ENCODE measurements at regions not wholly inside any gene's neighbourhood (a gene's known extent, or its start where the extent isn't known, plus 50 kb on each side); places are given as distances from the start of the nearest gene placed in this dataset.

GRCh38 chr13:105329359-105329758 lies 1206.1 kb downstream of the EFNB2 start:
- no peak overlapping the region for H3K4me3 ChIP-seq (ENCODE audit: low read depth in 1 of 2, low read length in 1 of 2)
- H3K27ac ChIP-seq, result no peak overlapping the region
- no peak for TF ChIP-seq CTCF (IDR thresholded peaks at IDR 0.05)
- no peaks in the 10 kb centered on the region for H3K9me3 ChIP-seq
- no peaks in the 10 kb centered on the region for H3K36me3 ChIP-seq
- H3K27me3 ChIP-seq, result no peaks in the 10 kb centered on the region
- H3K4me1 ChIP-seq (ENCODE audit: control insufficient read depth in 1 of 2, insufficient read depth in 1 of 2, low read depth in 1 of 2, low read length in 1 of 2), result no peaks in the 10 kb centered on the region

- no peaks in the 10 kb centered on the region for H3K36me3 ChIP-seq
- H3K4me3 ChIP-seq (ENCODE audit: low read depth in 1 of 2, low read length in 1 of 2), result no peak overlapping the region
Measured at GRCh38 chr13:105328212-105328611, 1207.2 kb downstream of the EFNB2 start.

GRCh38 chr13:105327581-105328126 lies 1207.8 kb downstream of the EFNB2 start:
- H3K27me3 ChIP-seq, result no peaks in the 10 kb centered on the region
- H3K4me1 ChIP-seq (ENCODE audit: control insufficient read depth in 1 of 2, insufficient read depth in 1 of 2, low read depth in 1 of 2, low read length in 1 of 2), result no peaks in the 10 kb centered on the region
- H3K4me3 ChIP-seq (ENCODE audit: low read depth in 1 of 2, low read length in 1 of 2), result no peak overlapping the region
- TF ChIP-seq CTCF (IDR thresholded peaks at IDR 0.05), result no peak
- H3K27ac ChIP-seq, result no peak overlapping the region
- no peaks in the 10 kb centered on the region for H3K36me3 ChIP-seq
- H3K9me3 ChIP-seq, result no peaks in the 10 kb centered on the region

More at GRCh38 chr13:105328212-105328611, 1207.2 kb downstream of the EFNB2 start:
- TF ChIP-seq CTCF (IDR thresholded peaks at IDR 0.05), result no peak
- H3K9me3 ChIP-seq, result no peaks in the 10 kb centered on the region
- no peaks in the 10 kb centered on the region for H3K4me1 ChIP-seq (ENCODE audit: control insufficient read depth in 1 of 2, insufficient read depth in 1 of 2, low read depth in 1 of 2, low read length in 1 of 2)
- H3K27ac ChIP-seq, result no peak overlapping the region
- no peaks in the 10 kb centered on the region for H3K27me3 ChIP-seq

- H3K4me3 ChIP-seq (ENCODE audit: low read depth in 1 of 2, low read length in 1 of 2), result no peak overlapping the region
- H3K27ac ChIP-seq, result no peak overlapping the region
- H3K36me3 ChIP-seq, result no peaks in the 10 kb centered on the region
- no peak for TF ChIP-seq CTCF (IDR thresholded peaks at IDR 0.05)
- H3K27me3 ChIP-seq, result no peaks in the 10 kb centered on the region
- no peaks in the 10 kb centered on the region for H3K4me1 ChIP-seq (ENCODE audit: control insufficient read depth in 1 of 2, insufficient read depth in 1 of 2, low read depth in 1 of 2, low read length in 1 of 2)
- H3K9me3 ChIP-seq, result no peaks in the 10 kb centered on the region
Measured at GRCh38 chr13:105319875-105320274, 1215.6 kb downstream of the EFNB2 start.

- Histone ChIP-seq H3K27ac (no peak overlapping the region), H3K36me3 (no peaks in the 10 kb centered on the region), H3K27me3 (no peaks in the 10 kb centered on the region), H3K4me1 (ENCODE audit: control insufficient read depth in 1 of 2, insufficient read depth in 1 of 2, low read depth in 1 of 2, low read length in 1 of 2) (no peaks in the 10 kb centered on the region), H3K9me3 (no peaks in the 10 kb centered on the region), H3K4me3 (ENCODE audit: low read depth in 1 of 2, low read length in 1 of 2) (no peak overlapping the region)
- TF ChIP-seq CTCF (IDR thresholded peaks at IDR 0.05), result no peak
Measured at GRCh38 chr13:105316731-105317130, 1218.7 kb downstream of the EFNB2 start.

- TF ChIP-seq CTCF (IDR thresholded peaks at IDR 0.05), result no peak
- H3K4me3 ChIP-seq (ENCODE audit: low read depth in 1 of 2, low read length in 1 of 2), result no peak overlapping the region
Measured at GRCh38 chr13:105312906-105313305, 1222.6 kb downstream of the EFNB2 start.

More at GRCh38 chr13:105312906-105313305, 1222.6 kb downstream of the EFNB2 start:
- Histone ChIP-seq H3K4me1 (ENCODE audit: control insufficient read depth in 1 of 2, insufficient read depth in 1 of 2, low read depth in 1 of 2, low read length in 1 of 2) (no peaks in the 10 kb centered on the region), H3K27ac (no peak overlapping the region), H3K9me3 (no peaks in the 10 kb centered on the region), H3K36me3 (no peaks in the 10 kb centered on the region), H3K27me3 (no peaks in the 10 kb centered on the region)

Data from neutrophil (primary cell).